ENCODE measurements at regions not wholly inside any gene's neighbourhood (a gene's known extent, or its start where the extent isn't known, plus 50 kb on each side); places are given as distances from the start of the nearest gene placed in this dataset.

GRCh38 chr13:74645586-74645985 is 511.4 kb upstream of the KLF12 start:
- ChIA-PET POLR2A (ENCODE audit: low non-redundant PET) (no interaction called here), CTCF (no interaction called here)
- no peak overlapping the region for H3K27ac ChIP-seq
- TF ChIP-seq CTCF (conservative IDR thresholded peaks at IDR 0.05; ENCODE audit: low read depth), result no peak
- DNase-seq (ENCODE audit: low spot score), result no peak

GRCh38 chr13:74644229-74644628 is 510.0 kb upstream of the KLF12 start:
- POLR2A ChIA-PET (ENCODE audit: low non-redundant PET), result no interaction called here
- DNase-seq (ENCODE audit: low spot score), result no peak
- H3K27ac ChIP-seq, result no peak overlapping the region
- no peak for TF ChIP-seq CTCF (conservative IDR thresholded peaks at IDR 0.05; ENCODE audit: low read depth)
- CTCF ChIA-PET, result no interaction called here

- ChIA-PET CTCF (no interaction called here), POLR2A (ENCODE audit: low non-redundant PET) (no interaction called here)
- TF ChIP-seq CTCF (conservative IDR thresholded peaks at IDR 0.05; ENCODE audit: low read depth), result no peak
- DNase-seq (ENCODE audit: low spot score), result no peak
- no peak overlapping the region for H3K27ac ChIP-seq
These were observed 507.4 kb upstream of the KLF12 start for GRCh38 chr13:74641586-74641985.

GRCh38 chr13:74633734-74634133 is 499.5 kb upstream of the KLF12 start:
- no peak for TF ChIP-seq CTCF (conservative IDR thresholded peaks at IDR 0.05; ENCODE audit: low read depth)
- ChIA-PET CTCF (interaction anchor here (0.5 kb wide), 1 partner anchor 500 kb away, joined by 4 read pairs; no protein-coding TSS in a partner anchor), POLR2A (ENCODE audit: low non-redundant PET) (no interaction called here)
- DNase-seq (ENCODE audit: low spot score), result no peak
- no peak overlapping the region for H3K27ac ChIP-seq

- CTCF ChIA-PET, result interaction anchor here (0.6 kb wide), 1 partner anchor 14 kb away, joined by 3 read pairs; no protein-coding TSS in a partner anchor
- POLR2A ChIA-PET (ENCODE audit: low non-redundant PET), result no interaction called here
- no peak for TF ChIP-seq CTCF (conservative IDR thresholded peaks at IDR 0.05; ENCODE audit: low read depth)
- H3K27ac ChIP-seq, result no peak overlapping the region
- no peak for DNase-seq (ENCODE audit: low spot score)
These were observed 495.8 kb upstream of the KLF12 start for GRCh38 chr13:74629985-74630384.

- H3K27ac ChIP-seq, result no peak overlapping the region
- CTCF ChIA-PET, result no interaction called here
- TF ChIP-seq CTCF (conservative IDR thresholded peaks at IDR 0.05; ENCODE audit: low read depth), result no peak
- no peak for DNase-seq (ENCODE audit: low spot score)
- POLR2A ChIA-PET (ENCODE audit: low non-redundant PET), result no interaction called here
These were observed 491.3 kb upstream of the KLF12 start for GRCh38 chr13:74625541-74625940.

- TF ChIP-seq CTCF (conservative IDR thresholded peaks at IDR 0.05; ENCODE audit: low read depth), result no peak
- H3K27ac ChIP-seq, result no peak overlapping the region
- DNase-seq (ENCODE audit: low spot score), result no peak
- ChIA-PET POLR2A (ENCODE audit: low non-redundant PET) (no interaction called here), CTCF (interaction anchor here (0.9 kb wide), 1 partner anchor 161 kb away, joined by 5 read pairs; no protein-coding TSS in a partner anchor)
These were observed 489.6 kb upstream of the KLF12 start for GRCh38 chr13:74623761-74624160.
